Loucy (cell line): ENCODE measurements at regions not wholly inside any gene's neighbourhood (a gene's known extent, or its start where the extent isn't known, plus 50 kb on each side); places are given as distances from the start of the nearest gene placed in this dataset.

Experiments
- H2AFZ ChIP-seq: fragments of 200-600 bp; sonication (generic); 2 replicates; pipeline ENCODE4 v1.6.0; 2016; ENCODE audit warnings: antibody characterized with exemption, mild to moderate bottlenecking, low read length, moderate library complexity
- H3F3A ChIP-seq: fragments of 200-600 bp; 2 replicates; pipeline ENCODE4 v1.6.0; 2016; ENCODE audit warnings: antibody characterized with exemption, low read depth, mild to moderate bottlenecking
- H3K27me3 ChIP-seq: fragments of 200-600 bp; sonication (generic); 2 replicates; pipeline ENCODE4 v1.6.1; 2014; ENCODE audit warnings: low read length, mild to moderate bottlenecking; ENCODE audit not compliant: insufficient read depth, poor library complexity, severe bottlenecking
- H3K36me3 ChIP-seq: fragments of 200-600 bp; sonication (generic); 2 replicates; pipeline ENCODE4 v1.6.1; 2016; ENCODE audit warnings: low read length; ENCODE audit not compliant: insufficient read depth
- H3K4me1 ChIP-seq: fragments of 200-600 bp; sonication (generic); 2 replicates; pipeline ENCODE4 v1.5.1; 2014; ENCODE audit warnings: low read length, mild to moderate bottlenecking; ENCODE audit not compliant: insufficient read depth, poor library complexity, severe bottlenecking
- H3K4me2 ChIP-seq: fragments of 200-600 bp; sonication (generic); 2 replicates; pipeline ENCODE4 v1.6.0; 2014; ENCODE audit warnings: antibody characterized with exemption, low read length, low read depth, mild to moderate bottlenecking; ENCODE audit not compliant: poor library complexity, severe bottlenecking
- H3K4me3 ChIP-seq: fragments of 200-600 bp; sonication (generic); 2 replicates; pipeline ENCODE4 v1.5.1; 2014; ENCODE audit warnings: low read length, mild to moderate bottlenecking, mixed read lengths; ENCODE audit not compliant: poor library complexity, severe bottlenecking
- H3K79me2 ChIP-seq: fragments of 200-600 bp; sonication (generic); 2 replicates; pipeline ENCODE4 v1.6.1; 2014; ENCODE audit warnings: low read length; ENCODE audit not compliant: insufficient read depth
- H3K9ac ChIP-seq: fragments of 200-600 bp; sonication (generic); 2 replicates; pipeline ENCODE4 v1.6.0; 2014; ENCODE audit warnings: mild to moderate bottlenecking, low read depth, low read length, moderate library complexity; ENCODE audit not compliant: poor library complexity, severe bottlenecking
- H3K9me2 ChIP-seq: fragments of 200-600 bp; sonication (generic); replicated peaks from 2 replicates; pipeline ENCODE4 v1.6.1; 2016; ENCODE audit warnings: low read depth, low read length, mixed read lengths
- H3K9me3 ChIP-seq: fragments of 200-600 bp; sonication (generic); 2 replicates; pipeline ENCODE4 v1.6.1; 2014; ENCODE audit warnings: mild to moderate bottlenecking, antibody characterized with exemption, low read length, low read depth; ENCODE audit not compliant: insufficient read depth
- H4K20me1 ChIP-seq: fragments of 200-600 bp; sonication (generic); 2 replicates; pipeline ENCODE4 v1.6.0; 2014; ENCODE audit warnings: antibody characterized with exemption, low read length, mild to moderate bottlenecking; ENCODE audit not compliant: insufficient read depth, poor library complexity, severe bottlenecking
- CTCF ChIP-seq: fragments of 200-600 bp; sonication (generic); conservative IDR thresholded peaks from 2 replicates; pipeline ENCODE4 v1.5.1; 2014; ENCODE audit warnings: mild to moderate bottlenecking, antibody characterized with exemption, low read length
- EZH2phosphoT487 ChIP-seq: fragments of 200-600 bp; IDR thresholded peaks from 2 replicates; pipeline ENCODE4 v1.6.1; 2018; ENCODE audit warnings: antibody characterized with exemption, mild to moderate bottlenecking, moderate library complexity, borderline replicate concordance

- no peaks in the 10 kb centered on the region for H3K36me3 ChIP-seq
- no peak overlapping the region for H2AFZ ChIP-seq
- no peaks in the 10 kb centered on the region for H4K20me1 ChIP-seq
- no peaks in the 10 kb centered on the region; the same call in 1 of the 2 replicates for H3K9me3 ChIP-seq
- no peaks in the 10 kb centered on the region for H3K27me3 ChIP-seq
- no peaks in the 10 kb centered on the region for H3K9me2 ChIP-seq
- no peaks in the 10 kb centered on the region for H3K79me2 ChIP-seq
- no peak for TF ChIP-seq CTCF
- TF ChIP-seq EZH2phosphoT487, result no peak
- H3K4me2 ChIP-seq, result no peak overlapping the region
- H3K4me3 ChIP-seq, result no peak overlapping the region
- no peak overlapping the region for H3K9ac ChIP-seq
- H3F3A ChIP-seq, result no peaks in the 10 kb centered on the region
- H3K4me1 ChIP-seq, result no peaks in the 10 kb centered on the region
These were observed 555.1 kb upstream of the SALL3 start for GRCh38 chr18:78424403-78425018.

GRCh38 chr18:78425019-78425412 is 554.6 kb upstream of the SALL3 start:
- no peak overlapping the region for H3K9ac ChIP-seq
- no peaks in the 10 kb centered on the region; the same call in 1 of the 2 replicates for H3K9me3 ChIP-seq
- H3K79me2 ChIP-seq, result no peaks in the 10 kb centered on the region
- H3K4me1 ChIP-seq, result no peaks in the 10 kb centered on the region
- no peaks in the 10 kb centered on the region for H3F3A ChIP-seq
- H3K4me3 ChIP-seq, result no peak overlapping the region
- H3K27me3 ChIP-seq, result no peaks in the 10 kb centered on the region
- no peaks in the 10 kb centered on the region for H3K36me3 ChIP-seq
- H2AFZ ChIP-seq, result no peak overlapping the region
- H3K4me2 ChIP-seq, result no peak overlapping the region
- TF ChIP-seq EZH2phosphoT487 (no peak), CTCF (no peak)
- H4K20me1 ChIP-seq, result no peaks in the 10 kb centered on the region
- no peaks in the 10 kb centered on the region for H3K9me2 ChIP-seq

GRCh38 chr18:78427081-78427480 is 552.5 kb upstream of the SALL3 start:
- Histone ChIP-seq H3K9me2 (no peaks in the 10 kb centered on the region), H3K9ac (no peak overlapping the region), H3K9me3 (no peaks in the 10 kb centered on the region; the same call in 1 of the 2 replicates), H3F3A (no peaks in the 10 kb centered on the region), H3K4me1 (no peaks in the 10 kb centered on the region), H3K4me2 (no peak overlapping the region), H2AFZ (no peak overlapping the region), H3K27me3 (no peaks in the 10 kb centered on the region), H4K20me1 (no peaks in the 10 kb centered on the region), H3K79me2 (no peaks in the 10 kb centered on the region), H3K36me3 (no peaks in the 10 kb centered on the region), H3K4me3 (no peak overlapping the region)
- TF ChIP-seq CTCF (no peak), EZH2phosphoT487 (no peak)
